ENCODE measurements at regions not wholly inside any gene's neighbourhood (a gene's known extent, or its start where the extent isn't known, plus 50 kb on each side); places are given as distances from the start of the nearest gene placed in this dataset.
"Not testable (repeated sequence)": the region's sequence is repeated elsewhere in the genome, so short reads cannot be mapped to it uniquely, and the experiment has no call there.

GRCh38 chr9:124084087-124084486, 72.5 kb downstream of the LHX2 start:
- H3K27me3 ChIP-seq (ENCODE audit: low read depth), result no peaks in the 10 kb centered on the region
- no peak overlapping the region for H3K4me3 ChIP-seq
- TF ChIP-seq CTCF (IDR thresholded peaks at IDR 0.05), result no peak
- no peak for ATAC-seq
- intact Hi-C loops (cut with DNase I), result no loop called here
- H3K36me3 ChIP-seq, result no peaks in the 10 kb centered on the region
- no peak for DNase-seq
- no peaks in the 10 kb centered on the region for H3K4me1 ChIP-seq
- H3K27ac ChIP-seq, result no peak overlapping the region
- H3K9me3 ChIP-seq, result no peaks in the 10 kb centered on the region

GRCh38 chr9:124087226-124087625, 75.7 kb downstream of the LHX2 start:
- no peak overlapping the region for H3K4me3 ChIP-seq
- H3K36me3 ChIP-seq, result no peaks in the 10 kb centered on the region
- H3K27ac ChIP-seq, result no peak overlapping the region
- H3K9me3 ChIP-seq, result no peaks in the 10 kb centered on the region
- H3K4me1 ChIP-seq, result no peaks in the 10 kb centered on the region
- no peaks in the 10 kb centered on the region for H3K27me3 ChIP-seq (ENCODE audit: low read depth)
- no peak for TF ChIP-seq CTCF (IDR thresholded peaks at IDR 0.05)
- intact Hi-C loops (cut with DNase I), result no loop called here
- no peak for DNase-seq
- no peak for ATAC-seq

GRCh38 chr9:124088476-124088837, 76.9 kb downstream of the LHX2 start:
- intact Hi-C loops (cut with DNase I), result no loop called here
- no peak for TF ChIP-seq CTCF (IDR thresholded peaks at IDR 0.05)
- Histone ChIP-seq H3K4me1 (no peaks in the 10 kb centered on the region), H3K9me3 (no peaks in the 10 kb centered on the region), H3K27ac (no peak overlapping the region), H3K27me3 (ENCODE audit: low read depth) (no peaks in the 10 kb centered on the region), H3K36me3 (no peaks in the 10 kb centered on the region), H3K4me3 (no peak overlapping the region)
- DNase-seq, result no peak
- no peak for ATAC-seq

- H3K27me3 ChIP-seq (ENCODE audit: low read depth); H3K4me3 ChIP-seq; H3K4me1 ChIP-seq; DNase-seq; H3K27ac ChIP-seq; H3K36me3 ChIP-seq; H3K9me3 ChIP-seq; intact Hi-C loops (cut with DNase I); ATAC-seq: not testable (repeated sequence)
These were observed 78.3 kb downstream of the LHX2 start for GRCh38 chr9:124089631-124090488.

- H3K27me3 ChIP-seq (ENCODE audit: low read depth), result peaks cover 11% of the 10 kb centered on the region
- H3K4me3 ChIP-seq, result no peak overlapping the region
- DNase-seq (no peak), ATAC-seq (no peak)
- H3K27ac ChIP-seq, result no peak overlapping the region
- no peaks in the 10 kb centered on the region for H3K36me3 ChIP-seq
- intact Hi-C loops (cut with DNase I), result no loop called here
- H3K9me3 ChIP-seq, result no peaks in the 10 kb centered on the region
- no peak for TF ChIP-seq CTCF (IDR thresholded peaks at IDR 0.05)
- no peaks in the 10 kb centered on the region for H3K4me1 ChIP-seq
These were observed 86.8 kb downstream of the LHX2 start for GRCh38 chr9:124098141-124098905.

- ATAC-seq (no peak), DNase-seq (no peak)
- H3K4me1 ChIP-seq, result no peaks in the 10 kb centered on the region
- no peaks in the 10 kb centered on the region for H3K9me3 ChIP-seq
- no peak overlapping the region for H3K4me3 ChIP-seq
- no peak for TF ChIP-seq CTCF (IDR thresholded peaks at IDR 0.05)
- peaks cover 11% of the 10 kb centered on the region for H3K27me3 ChIP-seq (ENCODE audit: low read depth)
- no peak overlapping the region for H3K27ac ChIP-seq
- H3K36me3 ChIP-seq, result no peaks in the 10 kb centered on the region
- intact Hi-C loops (cut with DNase I), result no loop called here
These were observed 88.3 kb downstream of the LHX2 start for GRCh38 chr9:124099860-124100259.

All from lower lobe of right lung (tissue), 2 donors.